K562 (cell line): ENCODE measurements at regions not wholly inside any gene's neighbourhood (a gene's known extent, or its start where the extent isn't known, plus 50 kb on each side); places are given as distances from the start of the nearest gene placed in this dataset.

Experiments
- GABPA ChIP-seq: fragments of 200-800 bp; sonication (Bioruptor generic); conservative IDR thresholded peaks from 2 replicates; pipeline ENCODE4 v1.6.1; 2016; ENCODE audit warnings: low read depth, missing genetic modification characterization, missing compliant biosample characterization
- GTF3C2 ChIP-seq: IDR thresholded peaks from 3 replicates; pipeline ENCODE4 v1.6.1; 2011; ENCODE audit warnings: borderline replicate concordance, mild to moderate bottlenecking, moderate library complexity; ENCODE audit not compliant: insufficient read length; ENCODE audit errors: extremely low read depth
- HDAC1 ChIP-seq, 2 experiments: fragments of 450-650 bp; IDR thresholded peaks; 2 replicates each; pipeline ENCODE4 v1.6.1; 2016 to 2017; ENCODE audit warnings: inconsistent platforms in 1 of 2, mild to moderate bottlenecking in 1 of 2, moderate library complexity in 1 of 2
- KHSRP ChIP-seq: fragments of 450-650 bp; IDR thresholded peaks from 2 replicates; pipeline ENCODE4 v1.6.1; 2017
- LEF1 ChIP-seq: fragments of 450-650 bp; IDR thresholded peaks from 2 replicates; pipeline ENCODE4 v1.6.1; 2016; ENCODE audit warnings: mild to moderate bottlenecking
- NELFE ChIP-seq: IDR thresholded peaks from 2 replicates; pipeline ENCODE4 v1.6.1; 2011; ENCODE audit warnings: mild to moderate bottlenecking; ENCODE audit not compliant: insufficient read depth, insufficient read length
- NFYB ChIP-seq: IDR thresholded peaks from 2 replicates; pipeline ENCODE4 v1.6.1; 2011; ENCODE audit warnings: mild to moderate bottlenecking, moderate library complexity; ENCODE audit not compliant: insufficient read length; ENCODE audit errors: extremely low read depth
- POLR2A ChIP-seq: fragments of 450-650 bp; conservative IDR thresholded peaks from 2 replicates; pipeline ENCODE4 v1.6.1; 2016
- RBM17 ChIP-seq: fragments of 200-400 bp; formaldehyde crosslinking; IDR thresholded peaks from 2 replicates; pipeline ENCODE4 v1.6.1; 2017; ENCODE audit warnings: low read depth, mild to moderate bottlenecking, low read length, borderline replicate concordance
- RNF219 ChIP-seq: fragments of 250-450 bp; sonication (Bioruptor Pico); IDR thresholded peaks from 2 replicates; pipeline ENCODE4 v1.5.0; 2022; ENCODE audit warnings: mild to moderate bottlenecking
- TBL1XR1 ChIP-seq, 2 experiments: IDR thresholded peaks; 2 replicates each; pipeline ENCODE4 v1.6.1; 2012; ENCODE audit warnings: improper control_type of control experiment in 2 of 2, low read length in 2 of 2, mild to moderate bottlenecking in 1 of 2
- TEAD4 ChIP-seq, 2 experiments: sonication (generic) in 1 of 2; formaldehyde crosslinking in 1 of 2; IDR thresholded peaks; 2 replicates each; pipeline versions ENCODE4 v1.6.1 to v1.8.0; 2012 to 2022; ENCODE audit warnings: borderline replicate concordance in 1 of 2, inconsistent platforms in 1 of 2, low read length in 1 of 2, mild to moderate bottlenecking in 1 of 2, missing genetic modification reagents in 1 of 2
- ZBTB11 ChIP-seq, 3 experiments: fragments of 200-800 bp in 1 of 3; fragments of 250-450 bp in 1 of 3; fragments of 450-650 bp in 1 of 3; sonication (Bioruptor Pico) in 1 of 3; sonication (Bioruptor generic) in 1 of 3; formaldehyde crosslinking in 1 of 3; IDR thresholded peaks; 2 replicates each; pipeline versions ENCODE4 v1.6.1 to v1.8.0; 2016 to 2022; ENCODE audit warnings: mild to moderate bottlenecking in 2 of 3, missing genetic modification characterization in 2 of 3, missing compliant biosample characterization in 1 of 3, moderate library complexity in 1 of 3
- ZC3H8 ChIP-seq: fragments of 450-650 bp; IDR thresholded peaks from 2 replicates; pipeline ENCODE4 v1.6.1; 2017
- ZNF121 ChIP-seq: sonication (generic); formaldehyde crosslinking; conservative IDR thresholded peaks from 2 replicates; pipeline ENCODE4 v1.8.0; 2022; ENCODE audit warnings: missing genetic modification reagents
- ZNF124 ChIP-seq: sonication (generic); formaldehyde crosslinking; IDR thresholded peaks from 2 replicates; pipeline ENCODE4 v1.8.1; 2022; ENCODE audit warnings: missing genetic modification reagents
- ZNF316 ChIP-seq: fragments of 450-650 bp; IDR thresholded peaks from 2 replicates; pipeline ENCODE4 v1.6.1; 2016
- ZNF395 ChIP-seq: fragments of 200-800 bp; sonication (Bioruptor generic); IDR thresholded peaks from 2 replicates; pipeline ENCODE4 v1.6.1; 2017; ENCODE audit warnings: missing genetic modification characterization, missing compliant biosample characterization

GRCh38 chr7:12961910-12962480 lies 274.6 kb downstream of the ARL4A start (continued):
- no peak for TF ChIP-seq GTF3C2
- TF ChIP-seq KHSRP, result no peak
- TF ChIP-seq POLR2A, result no peak
- peak; percentile 71 for TF ChIP-seq TEAD4 (IDR thresholded peaks at IDR 0.05; ENCODE audit: low read length)
- TF ChIP-seq TEAD4 (CRISPR knock-in tag; IDR thresholded peaks at IDR 0.05; ENCODE audit: borderline replicate concordance), result no peak
- no peak for TF ChIP-seq RNF219
- 0 out of 2 replicates have a peak, but pooled peaks have one; percentile 16 for TF ChIP-seq GABPA (tag)
- TF ChIP-seq ZNF124 (CRISPR knock-in tag), result no peak
- no peak for TF ChIP-seq NFYB
- no peak for TF ChIP-seq ZNF121 (CRISPR knock-in tag)
- 0 out of 4 replicates have a peak, but pooled peaks of 1 of the 2 experiments have one; percentile 15 for TF ChIP-seq TBL1XR1 (IDR thresholded peaks at IDR 0.05; ENCODE audit: low read length in 2 of 2)
- TF ChIP-seq ZC3H8, result no peak
- TF ChIP-seq ZNF316, result peak; percentile 48
- TF ChIP-seq ZNF395 (CRISPR knock-in tag), result no peak
- no peak for TF ChIP-seq NELFE
- no peak for TF ChIP-seq ZBTB11 (CRISPR knock-in tag; IDR thresholded peaks at IDR 0.05)
- TF ChIP-seq RBM17, result no peak
- TF ChIP-seq LEF1, result peak; percentile 52; the same call in 1 of the 2 replicates
- TF ChIP-seq HDAC1 (IDR thresholded peaks at IDR 0.05), result 0 out of 4 replicates have a peak, but pooled peaks of 1 of the 2 experiments have one; percentile 38
